HUES48 (cell line): ENCODE measurements at regions not wholly inside any gene's neighbourhood (a gene's known extent, or its start where the extent isn't known, plus 50 kb on each side); places are given as distances from the start of the nearest gene placed in this dataset.

Experiments
- H3K27ac ChIP-seq: one replicate; pipeline ENCODE4 v1.7.0; 2013; ENCODE audit warnings: low read depth, low read length, inconsistent platforms
- H3K27me3 ChIP-seq: 2 replicates; pipeline ENCODE4 v1.6.1; 2013; ENCODE audit warnings: mild to moderate bottlenecking, low read length; ENCODE audit not compliant: control insufficient read depth, insufficient read depth
- H3K36me3 ChIP-seq: 2 replicates; pipeline ENCODE4 v1.6.1; 2013; ENCODE audit warnings: low read length; ENCODE audit not compliant: control insufficient read depth, insufficient read depth
- H3K4me1 ChIP-seq: 2 replicates; pipeline ENCODE4 v1.6.1; 2013; ENCODE audit warnings: mild to moderate bottlenecking, low read length; ENCODE audit not compliant: control insufficient read depth, insufficient read depth
- H3K4me3 ChIP-seq: 2 replicates; pipeline ENCODE4 v1.5.1; 2013; ENCODE audit warnings: mild to moderate bottlenecking, low read depth, low read length
- H3K9ac ChIP-seq: 2 replicates; pipeline ENCODE4 v1.6.1; 2013; ENCODE audit warnings: mild to moderate bottlenecking, low read depth, low read length, moderate library complexity
- H3K9me3 ChIP-seq: 2 replicates; pipeline ENCODE4 v1.6.1; 2013; ENCODE audit warnings: low read length; ENCODE audit not compliant: control insufficient read depth, insufficient read depth

DNA sequence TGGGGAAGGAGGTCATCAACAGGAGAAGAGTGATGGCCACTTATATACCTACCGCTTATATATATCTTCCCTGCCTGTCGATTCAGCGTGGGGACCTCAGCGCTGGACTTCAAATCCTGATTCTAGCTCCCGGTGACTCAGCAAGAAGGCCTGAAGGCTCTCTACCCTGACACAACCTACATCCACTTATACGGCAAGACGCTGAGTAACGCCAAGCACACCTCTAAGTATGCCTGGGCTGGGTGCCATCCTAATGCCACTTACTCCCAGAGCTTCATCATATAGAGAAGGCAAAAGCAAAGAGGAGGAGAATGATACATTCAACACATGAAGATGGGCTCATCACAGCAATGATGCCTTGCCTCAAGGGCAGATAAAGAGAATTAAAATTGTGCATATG, 198.3 kb downstream of the CHIC2 start:
- no peak overlapping the region for H3K27ac ChIP-seq
- peaks cover 7% of the 10 kb centered on the region; the same call in 1 of the 2 replicates for H3K4me1 ChIP-seq
- H3K9ac ChIP-seq, result no peak overlapping the region
- no peaks in the 10 kb centered on the region for H3K27me3 ChIP-seq
- no peak overlapping the region for H3K4me3 ChIP-seq
- H3K9me3 ChIP-seq, result no peaks in the 10 kb centered on the region
- H3K36me3 ChIP-seq, result no peaks in the 10 kb centered on the region

GRCh38 chr4:53865054-53865453, 199.4 kb downstream of the CHIC2 start:
- Histone ChIP-seq H3K9ac (no peak overlapping the region), H3K4me1 (peaks cover 7% of the 10 kb centered on the region; the same call in 1 of the 2 replicates), H3K9me3 (no peaks in the 10 kb centered on the region), H3K36me3 (no peaks in the 10 kb centered on the region), H3K4me3 (no peak overlapping the region), H3K27me3 (no peaks in the 10 kb centered on the region), H3K27ac (no peak overlapping the region)

DNA sequence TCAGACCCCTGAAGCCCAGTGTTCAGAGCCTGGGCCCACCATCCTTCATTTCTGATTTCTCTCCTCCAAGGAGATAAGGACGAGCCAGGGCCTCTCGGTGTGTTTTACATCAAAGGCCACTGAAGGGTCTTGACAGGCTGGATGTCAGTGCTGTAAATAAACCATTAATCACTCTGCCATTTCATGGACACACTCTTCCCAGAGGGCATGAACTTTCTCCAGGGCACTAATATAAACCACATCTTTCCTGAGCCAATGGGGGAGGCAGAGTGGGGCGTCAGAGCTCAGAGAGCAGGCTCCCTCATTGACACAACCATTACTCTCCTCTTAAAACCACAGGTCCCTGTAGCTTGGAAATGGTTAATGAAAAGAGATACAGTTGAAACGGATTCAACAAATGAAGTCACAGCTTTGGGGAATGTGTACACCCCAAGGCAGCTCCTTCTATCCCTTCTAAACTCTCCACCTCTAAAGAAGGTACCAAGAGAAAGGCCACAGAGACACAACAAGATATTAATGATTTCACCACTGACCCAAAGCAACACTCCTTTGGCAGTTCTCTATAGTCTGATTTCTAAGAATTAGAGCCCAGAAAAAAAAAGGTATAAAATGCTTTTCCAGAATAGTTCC, 200.6 kb downstream of the CHIC2 start:
- Histone ChIP-seq H3K4me1 (peaks cover 7% of the 10 kb centered on the region; the same call in 1 of the 2 replicates), H3K4me3 (no peak overlapping the region), H3K36me3 (no peaks in the 10 kb centered on the region), H3K27me3 (no peaks in the 10 kb centered on the region), H3K9ac (no peak overlapping the region), H3K27ac (no peak overlapping the region), H3K9me3 (no peaks in the 10 kb centered on the region)

GRCh38 chr4:53863158-53863557, 201.2 kb downstream of the CHIC2 start:
- H3K27ac ChIP-seq, result no peak overlapping the region
- no peak overlapping the region for H3K4me3 ChIP-seq
- H3K27me3 ChIP-seq, result no peaks in the 10 kb centered on the region
- H3K9ac ChIP-seq, result no peak overlapping the region
- peaks cover 7% of the 10 kb centered on the region; the same call in 1 of the 2 replicates for H3K4me1 ChIP-seq
- H3K9me3 ChIP-seq, result no peaks in the 10 kb centered on the region
- no peaks in the 10 kb centered on the region for H3K36me3 ChIP-seq

GRCh38 chr4:53861856-53862610, 202.4 kb downstream of the CHIC2 start:
- H3K9ac ChIP-seq, result no peak overlapping the region
- H3K4me1 ChIP-seq, result peaks cover 7% of the 10 kb centered on the region; the same call in 1 of the 2 replicates
- no peak overlapping the region for H3K27ac ChIP-seq
- no peaks in the 10 kb centered on the region for H3K9me3 ChIP-seq
- H3K4me3 ChIP-seq, result no peak overlapping the region
- H3K27me3 ChIP-seq, result no peaks in the 10 kb centered on the region
- no peaks in the 10 kb centered on the region for H3K36me3 ChIP-seq

DNA sequence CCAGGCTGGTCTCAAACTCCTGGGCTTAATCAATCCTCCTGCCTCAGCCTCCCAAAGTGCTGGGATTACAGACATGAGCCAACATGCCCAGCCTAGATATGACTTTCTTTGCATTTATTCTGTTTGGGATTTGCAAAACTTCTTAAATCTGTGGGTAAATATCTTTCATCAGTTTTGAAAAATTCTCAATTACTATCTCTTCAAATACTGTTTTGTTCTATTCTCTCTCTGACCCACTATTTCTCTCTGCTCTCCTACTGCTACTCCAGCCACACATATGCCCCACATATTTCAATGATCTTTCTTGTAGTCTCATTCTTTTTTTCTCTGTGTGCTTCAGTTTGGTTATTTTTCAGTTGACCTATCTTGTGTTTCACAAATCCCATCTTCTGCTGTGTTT, 205.1 kb downstream of the CHIC2 start:
- H3K36me3 ChIP-seq, result no peaks in the 10 kb centered on the region
- no peak overlapping the region for H3K4me3 ChIP-seq
- H3K27me3 ChIP-seq, result no peaks in the 10 kb centered on the region
- no peaks in the 10 kb centered on the region for H3K9me3 ChIP-seq
- H3K4me1 ChIP-seq, result no peaks in the 10 kb centered on the region
- no peak overlapping the region for H3K27ac ChIP-seq
- H3K9ac ChIP-seq, result no peak overlapping the region

GRCh38 chr4:53858744-53859143, 205.7 kb downstream of the CHIC2 start:
- H3K4me1 ChIP-seq, result no peaks in the 10 kb centered on the region
- no peaks in the 10 kb centered on the region for H3K9me3 ChIP-seq
- no peak overlapping the region for H3K27ac ChIP-seq
- H3K36me3 ChIP-seq, result no peaks in the 10 kb centered on the region
- H3K4me3 ChIP-seq, result no peak overlapping the region
- no peaks in the 10 kb centered on the region for H3K27me3 ChIP-seq
- no peak overlapping the region for H3K9ac ChIP-seq

- no peaks in the 10 kb centered on the region for H3K36me3 ChIP-seq
- H3K4me3 ChIP-seq, result no peak overlapping the region
- no peak overlapping the region for H3K9ac ChIP-seq
- no peak overlapping the region for H3K27ac ChIP-seq
- H3K27me3 ChIP-seq, result no peaks in the 10 kb centered on the region
- peaks cover 12% of the 10 kb centered on the region for H3K4me1 ChIP-seq
- no peaks in the 10 kb centered on the region for H3K9me3 ChIP-seq
These were observed 208.7 kb downstream of the CHIC2 start for GRCh38 chr4:53855581-53856250.

GRCh38 chr4:53854991-53855568, 209.3 kb downstream of the CHIC2 start:
- Histone ChIP-seq H3K4me1 (peaks cover 12% of the 10 kb centered on the region), H3K9ac (no peak overlapping the region), H3K27ac (no peak overlapping the region), H3K27me3 (no peaks in the 10 kb centered on the region), H3K4me3 (no peak overlapping the region), H3K9me3 (no peaks in the 10 kb centered on the region), H3K36me3 (no peaks in the 10 kb centered on the region)

DNA sequence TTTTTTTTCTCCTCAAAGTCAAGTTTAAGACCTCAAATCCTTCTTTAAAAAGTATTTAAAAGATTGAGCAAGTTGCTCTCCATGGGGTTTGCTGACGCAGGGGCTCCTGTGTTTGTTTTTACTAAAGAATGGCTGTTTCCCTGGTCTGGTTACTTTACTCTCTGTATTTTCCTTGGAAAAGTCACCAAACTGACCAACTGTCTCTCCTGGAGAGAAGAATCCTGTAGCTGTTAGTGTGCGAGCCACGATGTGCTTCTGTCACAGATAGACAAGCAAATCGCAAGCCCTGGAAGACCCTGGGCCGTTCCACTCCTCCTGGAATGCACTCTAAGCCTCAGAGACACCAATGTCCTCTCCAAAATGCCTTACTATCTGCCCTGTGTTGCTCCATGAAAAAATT, 212.1 kb downstream of the CHIC2 start:
- no peaks in the 10 kb centered on the region for H3K27me3 ChIP-seq
- H3K9ac ChIP-seq, result no peak overlapping the region
- H3K27ac ChIP-seq, result no peak overlapping the region
- H3K36me3 ChIP-seq, result no peaks in the 10 kb centered on the region
- peaks cover 12% of the 10 kb centered on the region for H3K4me1 ChIP-seq
- no peaks in the 10 kb centered on the region for H3K9me3 ChIP-seq
- H3K4me3 ChIP-seq, result no peak overlapping the region

DNA sequence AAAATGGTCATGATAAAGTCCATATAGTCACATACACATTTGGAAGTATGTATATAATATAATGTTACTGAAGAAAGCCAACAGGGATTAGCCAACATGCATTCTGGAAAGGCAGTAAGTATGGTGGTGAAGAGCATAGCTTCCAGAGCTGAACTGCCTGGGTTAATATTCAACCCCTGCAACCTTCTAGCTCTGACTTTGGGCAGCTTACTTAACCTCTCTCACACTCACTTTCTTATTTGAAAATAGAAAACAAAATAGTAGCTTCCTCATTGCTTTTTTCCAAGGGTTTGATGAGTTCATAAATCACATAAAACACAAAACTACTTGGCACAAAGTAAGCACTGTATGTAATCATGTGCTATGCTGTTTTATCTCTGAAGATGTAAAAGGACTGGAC, 216.4 kb downstream of the CHIC2 start:
- Histone ChIP-seq H3K9me3 (no peaks in the 10 kb centered on the region), H3K36me3 (no peaks in the 10 kb centered on the region), H3K4me3 (no peak overlapping the region), H3K27me3 (no peaks in the 10 kb centered on the region), H3K9ac (no peak overlapping the region), H3K4me1 (peaks cover 15% of the 10 kb centered on the region), H3K27ac (no peak overlapping the region)
